HG02840 (cell line): ENCODE measurements at regions not wholly inside any gene's neighbourhood (a gene's known extent, or its start where the extent isn't known, plus 50 kb on each side); places are given as distances from the start of the nearest gene placed in this dataset.

Source experiments
- ATAC-seq: cut with Tn5 transposase; IDR thresholded peaks from one replicate; pipeline ENCODE4 v1.9.1; 2021; ENCODE audit warnings: mild to moderate bottlenecking, moderate library complexity, moderate number of reproducible peaks; ENCODE audit not compliant: unreplicated experiment, low FRiP score

DNA sequence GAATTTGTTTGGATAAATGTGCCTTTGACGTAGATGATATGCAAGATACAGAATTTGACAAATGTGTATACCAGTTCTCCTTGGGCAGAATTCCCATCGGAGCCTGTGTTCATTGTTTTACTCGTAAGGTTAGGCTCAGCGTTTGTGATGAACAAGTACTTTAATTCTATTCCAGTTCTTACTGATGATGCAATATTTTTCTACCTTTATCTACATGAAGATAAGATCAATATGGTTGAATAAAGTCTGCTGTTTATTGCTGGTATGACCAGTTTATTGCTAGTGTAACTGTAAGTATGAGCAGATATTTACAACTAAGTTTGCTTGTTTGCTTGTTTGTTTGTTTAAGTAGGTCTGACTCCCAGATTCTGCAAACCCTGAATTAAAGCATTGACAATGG lies 145.4 kb upstream of the ADARB2 start:
- ATAC-seq, result no peak

DNA sequence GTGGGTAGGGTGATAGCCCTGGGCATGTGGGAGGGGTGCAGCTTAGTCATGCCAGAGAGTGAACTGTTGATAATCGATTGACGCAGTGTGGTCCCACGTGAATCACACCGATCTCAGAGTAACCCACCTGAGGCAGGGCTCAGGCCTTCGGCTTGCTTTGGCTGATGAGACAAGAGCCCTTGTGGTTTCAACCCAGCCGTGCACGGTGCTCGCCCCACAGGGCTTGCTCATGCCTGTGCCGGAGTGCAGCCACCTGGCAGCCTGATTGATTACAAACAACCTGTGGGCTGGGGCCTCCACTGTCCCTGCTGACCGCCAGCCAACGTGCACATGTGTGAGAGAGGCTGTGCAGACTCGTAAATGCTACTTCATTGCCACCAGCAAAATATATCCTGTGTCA lies 144.9 kb upstream of the ADARB2 start:
- ATAC-seq, result no peak

DNA sequence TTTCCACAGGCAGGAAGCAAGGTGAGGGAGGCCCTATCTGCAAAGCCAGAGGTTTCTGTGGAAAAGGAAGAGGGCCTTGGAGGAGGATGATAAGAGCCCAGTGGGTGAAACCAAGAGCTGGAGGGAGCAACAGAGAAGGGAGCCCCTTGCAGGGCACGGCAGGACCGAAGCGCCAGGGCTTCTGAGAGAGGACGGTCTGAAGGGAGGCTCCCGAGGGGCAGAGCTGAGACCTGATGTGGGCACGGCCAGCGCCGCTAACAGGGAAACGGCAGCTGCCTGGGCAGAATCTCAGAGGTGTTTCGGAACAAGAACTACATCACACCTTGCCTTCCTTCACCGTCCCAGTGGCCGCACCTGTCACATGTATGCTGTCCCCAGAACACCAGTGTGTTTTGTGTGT lies 144.3 kb upstream of the ADARB2 start:
- ATAC-seq, result no peak

DNA sequence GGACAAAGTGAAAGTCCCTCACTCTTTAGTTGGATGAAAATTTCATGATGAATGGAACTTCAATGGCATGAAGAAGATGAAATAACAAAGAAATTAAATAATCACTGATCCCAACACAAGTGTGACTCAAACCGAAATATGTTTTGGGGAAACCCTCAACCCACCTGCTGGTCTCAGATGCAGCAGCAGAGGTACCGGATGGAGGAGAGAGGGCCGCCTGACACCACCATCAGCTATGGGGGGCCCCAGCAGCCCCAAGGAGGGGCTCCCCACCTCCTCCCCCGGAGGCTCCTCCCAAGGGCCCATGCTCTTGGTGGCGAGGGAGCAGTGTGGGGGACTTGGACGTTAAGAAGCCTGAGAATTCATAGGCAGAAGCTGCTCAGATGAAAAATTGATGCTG lies 137.2 kb upstream of the ADARB2 start:
- no peak for ATAC-seq

DNA sequence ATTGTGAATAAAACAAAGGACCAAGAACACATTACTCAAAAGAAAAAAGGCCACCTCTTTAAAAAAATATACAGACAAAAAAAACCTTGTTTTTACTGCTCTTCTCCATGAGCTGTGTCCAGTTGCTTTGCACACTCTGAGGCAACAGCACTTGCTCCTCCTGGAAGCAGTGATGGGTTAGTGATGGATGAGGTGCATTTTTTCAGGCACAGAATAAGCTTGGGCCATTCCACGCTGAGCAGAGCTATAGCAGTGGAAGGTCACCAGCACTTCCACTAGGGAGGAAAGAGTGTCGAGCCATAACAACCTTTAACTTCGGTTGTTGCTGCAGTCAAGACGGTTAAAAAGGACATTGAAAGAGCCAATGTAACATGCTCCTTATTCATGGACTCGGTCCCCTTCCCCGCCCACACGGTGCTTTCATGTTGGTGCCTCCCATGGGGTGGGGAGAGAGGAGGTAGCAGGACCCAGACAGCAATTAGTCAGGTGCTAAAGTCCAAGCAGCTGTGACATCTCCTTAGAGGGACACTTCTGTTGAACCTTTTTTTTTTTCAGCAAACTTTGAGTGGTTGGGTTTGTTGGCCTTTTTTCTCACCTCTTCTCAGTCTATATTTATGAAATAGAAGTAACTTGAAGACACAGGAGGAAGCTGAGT lies 136.5 kb upstream of the ADARB2 start:
- ATAC-seq, result no peak

DNA sequence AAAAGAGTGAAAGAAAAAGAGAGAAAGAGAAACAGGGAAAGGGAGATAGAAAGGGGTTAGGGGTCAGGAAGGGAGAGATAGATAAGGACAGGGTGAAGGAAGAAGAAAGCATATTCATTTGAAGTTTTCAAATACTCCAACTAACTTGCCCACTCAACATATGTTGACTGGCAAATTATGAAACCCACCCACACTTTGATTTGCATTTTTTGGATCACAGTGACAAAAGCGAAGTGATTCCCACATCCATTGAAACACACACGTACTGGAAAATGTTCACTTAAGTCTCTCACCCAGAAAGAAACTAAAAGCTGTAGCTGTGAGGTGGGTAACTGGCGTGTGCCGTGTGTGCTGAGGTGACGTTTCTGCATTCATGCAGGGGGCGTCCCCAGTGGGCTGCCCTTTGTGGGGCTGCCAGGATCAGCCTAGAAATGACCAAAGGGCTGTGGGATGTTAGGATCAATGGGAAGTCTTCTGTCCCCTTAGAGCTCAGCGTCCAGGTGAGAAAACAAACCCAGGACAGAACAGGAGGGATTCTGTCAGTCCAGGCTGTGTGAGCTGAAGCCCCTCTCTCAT lies 134.9 kb upstream of the ADARB2 start:
- ATAC-seq, result no peak

DNA sequence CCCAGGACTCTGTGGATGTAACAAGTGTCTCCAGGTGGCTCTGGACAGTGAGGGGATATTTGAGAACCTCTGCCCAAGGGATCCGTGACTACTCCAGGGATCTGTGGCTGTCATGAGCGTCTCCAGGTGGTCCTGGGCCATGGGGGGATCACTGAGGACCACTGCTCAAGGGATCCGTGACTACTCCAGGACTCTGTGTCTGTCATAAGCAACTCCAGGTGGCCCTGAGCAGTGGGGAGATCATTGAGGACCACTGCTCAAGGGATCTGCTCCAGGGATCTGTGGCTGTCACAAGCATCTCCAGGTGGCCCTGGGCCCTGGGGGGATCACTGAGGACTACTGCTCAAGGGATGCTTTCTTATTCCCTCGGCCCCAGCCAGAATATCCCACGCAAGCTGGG lies 133.2 kb upstream of the ADARB2 start:
- ATAC-seq, result no peak

DNA sequence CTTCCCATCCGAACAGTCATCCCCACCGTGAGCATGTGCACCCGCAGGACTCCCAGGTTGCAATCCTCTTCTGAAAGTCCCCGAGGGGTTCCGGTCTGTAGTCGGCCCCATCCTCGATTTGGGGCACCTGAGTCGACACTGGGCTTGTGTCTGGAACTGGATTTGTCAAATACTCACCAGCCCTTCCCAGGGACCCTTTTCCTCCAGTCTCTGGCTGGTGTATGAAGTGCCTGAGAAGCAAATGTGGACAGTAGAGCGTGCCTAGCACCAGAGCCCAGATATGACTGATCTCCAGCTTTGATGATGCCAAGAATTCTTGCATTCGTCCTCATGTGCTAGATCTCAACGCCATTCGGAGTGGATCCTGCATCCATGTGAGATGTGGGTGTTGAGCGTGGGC lies 132.5 kb upstream of the ADARB2 start:
- ATAC-seq, result no peak

DNA sequence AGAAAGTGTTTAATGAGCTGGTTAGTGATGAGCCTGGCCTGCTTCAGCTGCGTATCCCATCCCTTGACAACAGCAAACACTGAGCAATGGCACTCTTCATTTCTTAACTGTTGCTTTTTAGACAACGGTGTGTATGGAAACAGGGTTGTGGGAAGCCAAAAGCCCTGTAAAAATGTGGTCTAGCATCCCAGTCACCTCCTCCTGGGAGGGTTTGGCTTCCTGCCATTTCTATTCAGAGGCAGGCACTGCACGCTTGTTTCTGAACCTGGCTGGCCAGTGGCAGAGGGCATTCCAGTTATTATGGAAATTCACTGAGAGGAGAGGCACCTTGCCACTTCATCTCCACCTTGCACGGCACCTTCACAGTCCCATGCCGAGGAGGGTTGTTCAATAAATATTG lies 123.0 kb upstream of the ADARB2 start:
- ATAC-seq, result no peak

DNA sequence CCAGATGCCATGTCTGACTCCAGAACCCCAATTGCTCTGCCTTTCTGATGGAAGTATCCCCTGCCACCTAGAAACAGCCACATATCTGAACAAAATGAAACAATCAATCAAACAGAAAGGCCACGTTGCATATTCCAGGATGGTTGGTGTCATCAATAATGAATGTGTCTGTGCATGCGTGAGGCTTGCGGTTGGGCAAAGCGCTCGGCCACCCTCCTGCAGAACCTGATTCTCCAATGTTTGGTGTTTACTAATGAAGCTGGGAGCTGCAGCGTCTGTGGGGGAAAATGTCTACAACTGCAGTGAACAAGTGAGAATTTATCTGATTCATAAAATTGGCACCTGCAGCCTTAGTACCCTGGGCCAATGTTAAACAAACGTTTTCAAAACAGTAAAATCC lies 121.2 kb upstream of the ADARB2 start:
- ATAC-seq, result no peak

DNA sequence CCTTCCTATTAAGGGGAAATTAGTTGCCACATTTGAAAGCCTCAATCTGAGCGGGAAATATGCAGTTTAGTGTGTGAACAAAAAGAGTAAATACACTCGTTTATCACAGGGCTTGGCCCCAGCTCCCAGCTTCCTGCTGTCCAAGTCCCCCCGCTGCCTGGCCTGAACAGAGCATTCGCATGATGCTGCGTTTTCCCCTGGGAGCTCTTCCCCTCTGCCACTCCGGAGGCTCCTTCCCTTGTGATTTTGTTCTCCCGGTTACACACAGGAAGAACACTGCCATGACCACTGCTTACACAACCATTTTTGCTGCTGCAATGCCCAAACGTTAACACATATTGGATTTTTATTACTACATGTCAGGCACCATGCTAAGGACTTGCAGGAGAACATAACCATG lies 120.7 kb upstream of the ADARB2 start:
- no peak for ATAC-seq

DNA sequence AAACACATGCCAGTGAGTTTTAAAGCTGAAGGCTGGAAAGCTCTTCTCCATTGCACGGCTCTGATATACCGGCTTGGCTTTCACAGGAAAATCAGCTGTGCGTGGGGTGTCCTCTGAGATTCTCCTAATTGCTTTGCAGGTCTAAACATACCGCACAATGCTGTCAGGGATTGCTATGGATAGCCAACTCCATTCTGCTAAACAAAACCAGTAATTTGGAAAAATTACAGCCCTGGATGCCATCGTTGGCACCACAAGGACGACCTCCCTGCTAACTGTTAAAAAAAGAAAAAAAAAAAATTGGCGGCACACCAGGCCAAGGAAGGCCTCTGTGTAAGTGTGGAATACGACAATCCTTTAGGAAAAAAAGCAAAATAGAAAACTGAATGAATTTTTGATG lies 118.6 kb upstream of the ADARB2 start:
- no peak for ATAC-seq

DNA sequence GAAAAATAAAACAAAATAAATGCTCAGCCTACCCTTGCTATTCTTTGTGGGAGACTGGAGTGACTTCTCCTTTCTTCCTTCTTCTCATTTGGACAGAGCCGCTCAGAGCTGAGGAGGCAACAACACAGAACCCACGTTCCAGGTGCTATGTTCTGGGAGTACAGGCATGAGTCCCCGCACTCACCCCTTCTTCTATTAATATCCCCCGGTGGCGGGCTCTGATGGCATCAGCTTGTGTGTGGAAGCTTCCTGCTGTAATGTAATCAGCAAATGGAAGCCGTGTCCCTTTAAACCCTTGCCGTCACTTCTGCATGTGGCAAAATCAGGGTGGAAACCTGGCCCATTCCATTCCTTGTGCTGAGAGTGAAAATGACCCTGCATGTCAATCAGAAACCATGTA lies 116.9 kb upstream of the ADARB2 start:
- ATAC-seq, result no peak

DNA sequence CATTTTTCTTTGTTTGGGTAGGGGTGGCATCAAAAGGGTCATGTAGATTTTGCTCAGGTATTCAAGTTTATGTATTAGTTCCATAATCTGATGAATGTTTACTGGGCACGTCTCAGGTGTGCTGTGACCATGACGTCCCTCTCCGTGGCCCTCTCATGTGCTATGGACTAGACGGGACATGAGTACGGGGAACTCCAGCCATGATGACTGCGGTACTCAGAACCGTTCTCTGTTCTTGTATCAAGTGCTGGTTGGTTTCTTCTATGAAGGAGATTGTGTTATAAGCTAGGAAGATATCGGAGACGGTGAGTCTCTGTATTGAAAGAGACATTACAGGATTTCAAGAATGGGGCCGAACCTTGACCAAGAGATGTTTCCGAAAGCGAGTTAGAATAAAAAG lies 116.5 kb upstream of the ADARB2 start:
- no peak for ATAC-seq

DNA sequence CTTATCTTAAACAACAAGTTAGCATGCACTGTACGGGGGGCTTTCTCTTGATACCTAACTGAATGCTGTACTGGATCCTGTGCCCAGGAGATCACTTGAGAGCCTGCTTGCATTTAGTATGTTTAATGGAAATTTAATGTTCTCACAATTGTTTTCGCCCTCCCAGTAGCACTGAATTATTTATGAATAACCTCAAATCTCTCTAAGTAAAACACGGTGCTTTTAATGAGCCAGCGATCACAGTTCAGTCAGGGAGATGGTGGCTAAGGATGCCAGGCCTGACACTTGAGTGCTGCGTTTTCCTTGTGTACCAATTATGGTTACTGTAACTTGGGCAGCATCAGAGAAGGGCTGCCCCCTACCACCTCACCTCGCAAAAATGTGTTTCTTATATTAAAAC lies 115.5 kb upstream of the ADARB2 start:
- no peak for ATAC-seq

DNA sequence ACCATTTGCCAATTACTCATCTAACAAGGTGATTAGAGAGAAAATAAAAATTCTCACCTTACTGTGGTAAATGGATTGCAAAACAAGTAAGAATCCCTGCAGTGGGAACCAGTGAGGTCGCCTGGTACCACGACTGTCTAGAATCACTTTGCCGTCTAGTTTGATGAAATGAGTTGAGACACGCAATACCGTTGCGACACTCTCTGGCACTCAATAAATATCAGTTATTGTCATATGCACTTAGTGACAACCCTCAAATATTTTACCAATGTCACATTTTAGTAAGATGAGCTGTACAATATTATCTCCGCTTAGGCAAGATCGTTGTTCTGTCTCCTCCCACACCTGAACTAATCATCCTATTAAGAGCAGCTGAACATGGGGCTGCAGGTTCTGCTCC lies 114.4 kb upstream of the ADARB2 start:
- no peak for ATAC-seq

DNA sequence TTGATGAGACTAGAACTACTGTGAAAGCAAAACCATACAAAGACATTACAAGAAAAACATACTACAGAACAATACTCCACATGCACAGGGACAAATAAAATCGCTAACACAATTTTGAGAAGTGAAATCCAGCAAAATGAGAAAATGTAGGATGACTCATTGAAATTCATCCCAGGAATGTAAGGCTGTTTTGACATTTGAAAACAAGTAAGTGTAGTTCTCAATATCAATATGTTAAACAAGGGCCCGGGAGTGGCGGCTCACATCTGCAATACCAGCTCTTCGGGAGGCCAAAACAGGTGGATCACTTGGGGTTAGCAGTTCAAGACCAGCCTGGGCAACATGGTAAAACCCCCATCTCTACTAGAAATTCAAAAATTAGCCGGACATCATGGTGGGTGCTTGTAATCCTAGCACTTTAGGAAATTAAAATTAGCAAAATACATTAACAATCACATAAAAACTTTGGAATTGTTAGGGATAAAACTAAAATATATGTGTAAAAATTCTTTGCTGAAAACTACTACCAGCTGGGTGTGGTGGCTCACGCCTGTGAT lies 113.7 kb upstream of the ADARB2 start:
- ATAC-seq, result no peak

DNA sequence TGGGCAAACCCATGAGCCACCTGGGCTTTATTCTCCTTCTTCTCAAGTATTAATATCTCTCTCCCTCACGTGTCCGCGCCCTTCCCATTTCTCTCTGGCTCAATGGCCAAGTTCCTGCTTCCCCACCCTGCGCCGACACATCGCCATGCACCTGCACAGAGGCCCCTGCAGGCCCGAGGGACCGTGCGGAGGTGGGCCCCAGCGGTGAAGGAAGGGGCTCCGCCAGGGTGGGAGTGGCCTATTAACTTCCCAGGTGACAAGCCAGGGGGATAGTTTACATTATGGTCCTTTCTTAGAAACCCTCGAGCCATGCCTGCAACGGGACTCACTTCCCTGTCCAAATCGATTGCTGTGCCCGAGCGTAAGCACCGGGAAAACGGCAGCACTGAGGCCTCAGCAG lies 110.0 kb upstream of the ADARB2 start:
- ATAC-seq, result no peak

DNA sequence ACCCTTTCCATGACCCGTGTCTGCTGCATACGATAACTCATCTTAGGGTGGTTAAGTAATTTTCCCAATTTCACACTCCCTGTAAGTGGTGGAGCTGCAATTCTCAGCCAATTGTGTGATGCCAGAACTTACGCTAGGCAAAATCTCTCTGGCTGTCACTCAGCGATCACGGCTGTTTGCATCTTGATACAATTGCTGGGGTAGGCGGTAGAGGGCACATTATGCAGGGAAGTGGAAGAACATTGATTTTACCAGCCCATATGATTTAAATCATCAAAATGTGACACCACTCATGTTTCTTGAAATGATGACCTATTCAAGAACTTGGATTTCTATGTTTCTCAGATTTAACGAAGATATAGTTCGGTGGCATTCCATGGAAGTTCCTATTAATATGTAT lies 108.7 kb upstream of the ADARB2 start:
- ATAC-seq, result no peak

DNA sequence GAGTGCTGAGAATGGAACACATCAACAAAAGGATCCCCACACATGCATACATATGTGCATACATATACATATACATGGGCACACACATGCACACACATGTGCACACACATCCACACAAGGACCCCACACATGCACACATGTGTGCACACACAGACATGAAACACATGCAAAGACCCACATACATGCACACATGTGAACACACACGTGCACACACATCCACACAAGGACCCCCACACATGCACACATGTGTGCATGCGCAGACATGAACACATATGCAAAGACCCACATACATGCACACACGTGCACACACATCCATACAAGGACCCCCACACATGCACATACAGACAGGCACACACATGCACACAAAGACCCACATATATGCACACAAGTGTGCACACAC lies 104.4 kb upstream of the ADARB2 start:
- no peak for ATAC-seq

DNA sequence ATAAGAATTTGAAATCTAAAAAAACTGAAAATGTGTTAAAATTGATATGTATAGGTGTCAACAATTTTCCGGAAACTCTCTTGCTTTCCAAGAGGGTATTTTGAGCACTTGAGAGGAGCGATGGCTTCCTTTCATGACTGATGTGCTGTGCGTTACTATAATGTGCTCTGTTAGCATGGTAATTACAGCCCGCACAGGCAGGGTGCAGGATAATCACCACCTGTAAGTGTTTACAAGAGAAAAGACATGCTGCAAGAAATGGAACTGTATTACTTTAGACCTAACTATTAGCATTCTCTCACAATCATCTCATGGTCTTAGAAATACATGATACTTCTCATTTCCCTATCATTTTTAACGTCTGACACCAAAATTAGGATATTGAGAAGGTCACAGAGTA lies 92.4 kb upstream of the ADARB2 start:
- no peak for ATAC-seq

DNA sequence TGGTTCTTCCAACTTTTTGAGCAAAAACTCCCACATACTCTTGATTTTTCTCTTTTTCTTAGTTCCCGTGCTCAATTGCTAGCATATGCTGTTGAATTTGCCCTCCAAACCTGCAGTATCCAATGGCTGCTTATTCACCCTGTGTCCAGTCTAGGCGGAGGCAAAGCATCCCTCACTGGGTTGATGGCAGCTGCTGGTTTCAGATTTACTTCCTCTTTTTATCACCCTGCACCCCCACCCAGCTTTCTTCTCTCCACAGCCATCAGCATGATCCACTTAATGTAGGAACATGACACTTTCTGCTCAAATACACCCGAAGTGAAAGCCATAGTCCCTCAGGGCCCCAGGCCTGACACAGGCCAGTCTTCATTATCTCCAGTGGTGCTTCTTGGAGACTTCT lies 87.6 kb upstream of the ADARB2 start:
- ATAC-seq, result no peak

DNA sequence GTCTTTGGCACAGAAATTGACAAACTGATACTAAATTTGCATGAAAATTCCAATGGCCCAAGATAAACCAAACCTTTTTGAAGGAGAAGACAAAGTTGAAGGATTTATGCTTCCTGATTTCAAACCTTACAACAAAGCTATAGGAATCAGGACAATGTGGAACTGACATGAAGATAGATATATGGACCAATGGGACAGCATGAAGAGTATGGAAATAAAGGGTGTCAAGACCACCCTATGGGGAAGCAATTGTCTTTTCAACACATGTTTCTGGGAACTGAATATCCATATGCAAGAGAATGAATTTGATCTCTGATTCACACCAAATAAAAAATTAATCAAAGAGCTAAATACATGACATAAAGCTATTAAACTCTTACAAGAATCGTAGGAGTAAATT lies 77.2 kb upstream of the ADARB2 start:
- ATAC-seq, result no peak
